ENCODE measurements at regions not wholly inside any gene's neighbourhood (a gene's known extent, or its start where the extent isn't known, plus 50 kb on each side); places are given as distances from the start of the nearest gene placed in this dataset.

DNA sequence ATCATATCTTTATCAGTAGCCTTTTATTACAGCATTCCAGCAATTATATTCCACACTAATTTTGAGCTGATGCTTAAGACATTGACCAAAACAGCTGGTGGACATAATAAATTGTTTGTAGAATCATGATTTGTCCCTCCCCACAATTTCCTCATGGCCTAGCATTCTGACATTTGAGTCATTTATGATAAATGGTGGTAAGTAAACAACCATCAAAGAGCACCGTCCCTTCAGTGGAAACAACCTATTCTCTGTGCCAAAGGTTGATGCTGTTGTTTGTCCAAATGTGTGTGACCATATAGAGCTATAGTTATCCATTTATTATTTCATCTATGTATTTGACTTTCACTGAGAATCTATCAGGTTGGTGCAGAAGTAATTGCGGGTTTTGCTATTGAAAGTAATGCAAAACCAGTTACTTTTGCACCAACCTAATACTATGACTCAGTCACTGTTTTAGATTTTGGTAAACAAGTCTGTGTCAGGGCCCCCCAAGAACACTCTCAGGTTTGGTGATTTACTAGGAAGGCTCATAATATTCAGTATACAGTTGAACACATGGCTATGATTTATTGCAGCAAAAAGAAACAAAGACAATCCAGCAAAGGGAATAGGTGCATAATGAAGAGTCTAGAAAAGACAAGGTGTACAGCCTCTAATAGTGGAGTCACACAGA, 608.7 kb upstream of the REG3G start (continued):
- TF ChIP-seq, protein P1, sequence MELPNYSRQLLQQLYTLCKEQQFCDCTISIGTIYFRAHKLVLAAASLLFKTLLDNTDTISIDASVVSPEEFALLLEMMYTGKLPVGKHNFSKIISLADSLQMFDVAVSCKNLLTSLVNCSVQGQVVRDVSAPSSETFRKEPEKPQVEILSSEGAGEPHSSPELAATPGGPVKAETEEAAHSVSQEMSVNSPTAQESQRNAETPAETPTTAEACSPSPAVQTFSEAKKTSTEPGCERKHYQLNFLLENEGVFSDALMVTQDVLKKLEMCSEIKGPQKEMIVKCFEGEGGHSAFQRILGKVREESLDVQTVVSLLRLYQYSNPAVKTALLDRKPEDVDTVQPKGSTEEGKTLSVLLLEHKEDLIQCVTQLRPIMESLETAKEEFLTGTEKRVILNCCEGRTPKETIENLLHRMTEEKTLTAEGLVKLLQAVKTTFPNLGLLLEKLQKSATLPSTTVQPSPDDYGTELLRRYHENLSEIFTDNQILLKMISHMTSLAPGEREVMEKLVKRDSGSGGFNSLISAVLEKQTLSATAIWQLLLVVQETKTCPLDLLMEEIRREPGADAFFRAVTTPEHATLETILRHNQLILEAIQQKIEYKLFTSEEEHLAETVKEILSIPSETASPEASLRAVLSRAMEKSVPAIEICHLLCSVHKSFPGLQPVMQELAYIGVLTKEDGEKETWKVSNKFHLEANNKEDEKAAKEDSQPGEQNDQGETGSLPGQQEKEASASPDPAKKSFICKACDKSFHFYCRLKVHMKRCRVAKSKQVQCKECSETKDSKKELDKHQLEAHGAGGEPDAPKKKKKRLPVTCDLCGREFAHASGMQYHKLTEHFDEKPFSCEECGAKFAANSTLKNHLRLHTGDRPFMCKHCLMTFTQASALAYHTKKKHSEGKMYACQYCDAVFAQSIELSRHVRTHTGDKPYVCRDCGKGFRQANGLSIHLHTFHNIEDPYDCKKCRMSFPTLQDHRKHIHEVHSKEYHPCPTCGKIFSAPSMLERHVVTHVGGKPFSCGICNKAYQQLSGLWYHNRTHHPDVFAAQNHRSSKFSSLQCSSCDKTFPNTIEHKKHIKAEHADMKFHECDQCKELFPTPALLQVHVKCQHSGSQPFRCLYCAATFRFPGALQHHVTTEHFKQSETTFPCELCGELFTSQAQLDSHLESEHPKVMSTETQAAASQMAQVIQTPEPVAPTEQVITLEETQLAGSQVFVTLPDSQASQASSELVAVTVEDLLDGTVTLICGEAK (IDR thresholded peaks at IDR 0.05) = peak; percentile 33; the same call in 1 of the 2 replicates
- TF ChIP-seq, protein P1 (CRISPR knock-in tag; IDR thresholded peaks at IDR 0.05) = no peak
- TF ChIP-seq MBNL3 (CRISPR knock-in tag; conservative IDR thresholded peaks at IDR 0.05) = no peak
- TF ChIP-seq, protein P2, sequence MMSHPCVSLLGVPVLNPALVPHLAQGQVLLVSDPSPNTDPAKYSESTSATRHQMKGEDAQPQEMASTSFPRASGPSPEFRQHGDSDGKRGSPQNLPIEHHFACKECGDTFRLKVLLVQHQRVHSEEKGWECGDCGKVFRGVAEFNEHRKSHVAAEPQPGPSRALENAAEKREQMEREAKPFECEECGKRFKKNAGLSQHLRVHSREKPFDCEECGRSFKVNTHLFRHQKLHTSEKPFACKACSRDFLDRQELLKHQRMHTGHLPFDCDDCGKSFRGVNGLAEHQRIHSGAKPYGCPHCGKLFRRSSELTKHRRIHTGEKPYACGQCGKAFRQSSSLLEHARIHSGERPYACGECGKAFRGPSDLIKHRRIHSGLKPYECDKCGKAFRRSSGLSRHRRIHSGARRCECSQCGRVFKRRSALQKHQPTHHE (CRISPR knock-in tag; IDR thresholded peaks at IDR 0.05; ENCODE audit: borderline replicate concordance) = no peak
- no peak for TF ChIP-seq DNMT3B (CRISPR knock-in tag; conservative IDR thresholded peaks at IDR 0.05)
- TF ChIP-seq SNRNP70 (IDR thresholded peaks at IDR 0.05; ENCODE audit: low read depth, low read length) = no peak
- peak; percentile 41; the same call in 1 of the 2 replicates for TF ChIP-seq FOXA1 (IDR thresholded peaks at IDR 0.05)
- TF ChIP-seq FOXA1 (CRISPR knock-in tag; IDR thresholded peaks at IDR 0.05) = peak; percentile 83
- TF ChIP-seq ZNF121 (CRISPR knock-in tag; IDR thresholded peaks at IDR 0.05) = no peak
- TF ChIP-seq GTF2F1 (IDR thresholded peaks at IDR 0.05; ENCODE audit: low read length) = no peak
- TF ChIP-seq, protein P3, sequence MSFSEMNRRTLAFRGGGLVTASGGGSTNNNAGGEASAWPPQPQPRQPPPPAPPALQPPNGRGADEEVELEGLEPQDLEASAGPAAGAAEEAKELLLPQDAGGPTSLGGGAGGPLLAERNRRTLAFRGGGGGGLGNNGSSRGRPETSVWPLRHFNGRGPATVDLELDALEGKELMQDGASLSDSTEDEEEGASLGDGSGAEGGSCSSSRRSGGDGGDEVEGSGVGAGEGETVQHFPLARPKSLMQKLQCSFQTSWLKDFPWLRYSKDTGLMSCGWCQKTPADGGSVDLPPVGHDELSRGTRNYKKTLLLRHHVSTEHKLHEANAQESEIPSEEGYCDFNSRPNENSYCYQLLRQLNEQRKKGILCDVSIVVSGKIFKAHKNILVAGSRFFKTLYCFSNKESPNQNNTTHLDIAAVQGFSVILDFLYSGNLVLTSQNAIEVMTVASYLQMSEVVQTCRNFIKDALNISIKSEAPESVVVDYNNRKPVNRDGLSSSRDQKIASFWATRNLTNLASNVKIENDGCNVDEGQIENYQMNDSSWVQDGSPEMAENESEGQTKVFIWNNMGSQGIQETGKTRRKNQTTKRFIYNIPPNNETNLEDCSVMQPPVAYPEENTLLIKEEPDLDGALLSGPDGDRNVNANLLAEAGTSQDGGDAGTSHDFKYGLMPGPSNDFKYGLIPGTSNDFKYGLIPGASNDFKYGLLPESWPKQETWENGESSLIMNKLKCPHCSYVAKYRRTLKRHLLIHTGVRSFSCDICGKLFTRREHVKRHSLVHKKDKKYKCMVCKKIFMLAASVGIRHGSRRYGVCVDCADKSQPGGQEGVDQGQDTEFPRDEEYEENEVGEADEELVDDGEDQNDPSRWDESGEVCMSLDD (CRISPR knock-in tag; IDR thresholded peaks at IDR 0.05; ENCODE audit: borderline replicate concordance) = no peak
- TF ChIP-seq HIVEP1 (CRISPR knock-in tag; IDR thresholded peaks at IDR 0.05) = no peak
- TF ChIP-seq ZNF572 (CRISPR knock-in tag; IDR thresholded peaks at IDR 0.05) = no peak
- no peak for TF ChIP-seq MIER2 (CRISPR knock-in tag; IDR thresholded peaks at IDR 0.05)
- TF ChIP-seq CEBPG (CRISPR knock-in tag; IDR thresholded peaks at IDR 0.05) = no peak
- no peak for TF ChIP-seq CBFB (CRISPR knock-in tag; IDR thresholded peaks at IDR 0.05)
- TF ChIP-seq KAT8 (CRISPR knock-in tag; IDR thresholded peaks at IDR 0.05) = no peak
- peak; percentile 27; the same call in 1 of the 2 replicates for TF ChIP-seq RARA (CRISPR knock-in tag; IDR thresholded peaks at IDR 0.05)
- no peak for TF ChIP-seq TCF12 (IDR thresholded peaks at IDR 0.05)
- TF ChIP-seq TCF12 (CRISPR knock-in tag; IDR thresholded peaks at IDR 0.05) = no peak

Data from HepG2 (cell line).